ENCODE measurements at regions not wholly inside any gene's neighbourhood (a gene's known extent, or its start where the extent isn't known, plus 50 kb on each side); places are given as distances from the start of the nearest gene placed in this dataset.

- FAIRE-seq = no peak
These were observed 325.1 kb downstream of the ALG10 start for GRCh38 chr12:34347367-34347766.

GRCh38 chr12:34348064-34348463 lies 325.8 kb downstream of the ALG10 start:
- no peak for FAIRE-seq

- FAIRE-seq = no peak
These were observed 326.8 kb downstream of the ALG10 start for GRCh38 chr12:34348836-34349672.

- no peak for FAIRE-seq
These were observed 327.3 kb downstream of the ALG10 start for GRCh38 chr12:34349673-34349961.

- FAIRE-seq = no peak
These were observed 328.1 kb downstream of the ALG10 start for GRCh38 chr12:34350092-34351041.

- no peak for FAIRE-seq
These were observed 329.8 kb downstream of the ALG10 start for GRCh38 chr12:34352098-34352497.

- FAIRE-seq = no peak
These were observed 332.2 kb downstream of the ALG10 start for GRCh38 chr12:34354239-34355200.

GRCh38 chr12:34356233-34356987 lies 334.1 kb downstream of the ALG10 start:
- no peak for FAIRE-seq

GRCh38 chr12:34357791-34358190 lies 335.5 kb downstream of the ALG10 start:
- no peak for FAIRE-seq

GRCh38 chr12:34358198-34358597 lies 335.9 kb downstream of the ALG10 start:
- no peak for FAIRE-seq

GRCh38 chr12:34361721-34362316 lies 339.5 kb downstream of the ALG10 start:
- FAIRE-seq = no peak

GRCh38 chr12:34363050-34363673 lies 340.9 kb downstream of the ALG10 start:
- no peak for FAIRE-seq

GRCh38 chr12:34368079-34368478 lies 345.8 kb downstream of the ALG10 start:
- FAIRE-seq = no peak

GRCh38 chr12:34371050-34371449 lies 348.8 kb downstream of the ALG10 start:
- no peak for FAIRE-seq

- no peak for FAIRE-seq
These were observed 349.7 kb downstream of the ALG10 start for GRCh38 chr12:34372003-34372402.

GRCh38 chr12:34373926-34374325 lies 351.6 kb downstream of the ALG10 start:
- no peak for FAIRE-seq

GRCh38 chr12:34376133-34376799 lies 354.0 kb downstream of the ALG10 start:
- no peak for FAIRE-seq

- FAIRE-seq = no peak
These were observed 355.1 kb downstream of the ALG10 start for GRCh38 chr12:34377243-34378035.

- FAIRE-seq = no peak
These were observed 356.8 kb downstream of the ALG10 start for GRCh38 chr12:34379142-34379541.

GRCh38 chr12:34384693-34385092 lies 362.4 kb downstream of the ALG10 start:
- FAIRE-seq = no peak

Data from endometrium (tissue), 2 donors.